ENCODE measurements at regions not wholly inside any gene's neighbourhood (a gene's known extent, or its start where the extent isn't known, plus 50 kb on each side); places are given as distances from the start of the nearest gene placed in this dataset.

DNA sequence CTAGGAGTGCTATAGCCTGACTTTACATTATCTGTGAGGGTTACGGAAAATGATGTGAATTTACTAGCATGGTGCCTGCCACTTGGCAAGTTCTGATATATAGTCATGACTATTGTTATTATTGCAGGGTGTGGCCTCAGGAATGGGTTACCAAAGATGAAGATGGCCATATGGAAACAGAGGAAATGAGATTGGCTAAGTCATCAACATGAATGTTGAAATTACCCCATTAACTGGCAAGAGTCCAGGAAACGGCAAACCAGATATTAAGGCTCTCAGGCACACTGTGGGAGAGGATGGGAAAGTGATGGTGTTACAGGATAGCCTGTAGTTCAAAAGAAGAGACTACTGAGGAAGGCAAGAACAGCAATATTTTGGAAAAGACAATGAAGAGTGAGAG is 183.3 kb downstream of the KCNRG start:
- TF ChIP-seq, protein P1, sequence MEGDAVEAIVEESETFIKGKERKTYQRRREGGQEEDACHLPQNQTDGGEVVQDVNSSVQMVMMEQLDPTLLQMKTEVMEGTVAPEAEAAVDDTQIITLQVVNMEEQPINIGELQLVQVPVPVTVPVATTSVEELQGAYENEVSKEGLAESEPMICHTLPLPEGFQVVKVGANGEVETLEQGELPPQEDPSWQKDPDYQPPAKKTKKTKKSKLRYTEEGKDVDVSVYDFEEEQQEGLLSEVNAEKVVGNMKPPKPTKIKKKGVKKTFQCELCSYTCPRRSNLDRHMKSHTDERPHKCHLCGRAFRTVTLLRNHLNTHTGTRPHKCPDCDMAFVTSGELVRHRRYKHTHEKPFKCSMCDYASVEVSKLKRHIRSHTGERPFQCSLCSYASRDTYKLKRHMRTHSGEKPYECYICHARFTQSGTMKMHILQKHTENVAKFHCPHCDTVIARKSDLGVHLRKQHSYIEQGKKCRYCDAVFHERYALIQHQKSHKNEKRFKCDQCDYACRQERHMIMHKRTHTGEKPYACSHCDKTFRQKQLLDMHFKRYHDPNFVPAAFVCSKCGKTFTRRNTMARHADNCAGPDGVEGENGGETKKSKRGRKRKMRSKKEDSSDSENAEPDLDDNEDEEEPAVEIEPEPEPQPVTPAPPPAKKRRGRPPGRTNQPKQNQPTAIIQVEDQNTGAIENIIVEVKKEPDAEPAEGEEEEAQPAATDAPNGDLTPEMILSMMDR (conservative IDR thresholded peaks at IDR 0.05), result no peak
- TF ChIP-seq EZH2 (IDR thresholded peaks at IDR 0.05; ENCODE audit: low read depth), result no peak

Data from PC-9 (cell line).